Activated CD4-positive, alpha-beta T cell treated with anti-CD3 and anti-CD28 coated beads, Interleukin-2, amount 10 ng/mL, durations not matched to agents 24 days and 14 days (primary cell): ENCODE measurements at regions not wholly inside any gene's neighbourhood (a gene's known extent, or its start where the extent isn't known, plus 50 kb on each side); places are given as distances from the start of the nearest gene placed in this dataset.

ENCODE experiments used
- DNase-seq: peaks from one replicate; pipeline ENCODE4 v3.0.0; 2022
- H3K27ac Mint-ChIP-seq: one replicate; pipeline ENCODE4 v1.8.0; 2022; ENCODE audit warnings: mild to moderate bottlenecking, mixed read lengths
- H3K27me3 Mint-ChIP-seq: one replicate; pipeline ENCODE4 v1.8.0; 2022; ENCODE audit warnings: mixed read lengths
- H3K36me3 Mint-ChIP-seq: one replicate; pipeline ENCODE4 v1.8.0; 2022; ENCODE audit warnings: low read depth, mild to moderate bottlenecking, mixed read lengths
- H3K4me1 Mint-ChIP-seq: one replicate; pipeline ENCODE4 v1.8.0; 2021; ENCODE audit warnings: mixed read lengths
- H3K4me3 Mint-ChIP-seq: one replicate; pipeline ENCODE4 v1.8.0; 2022; ENCODE audit warnings: mild to moderate bottlenecking, moderate library complexity, mixed read lengths
- H3K9me3 Mint-ChIP-seq: one replicate; pipeline ENCODE4 v1.8.0; 2021; ENCODE audit warnings: mixed read lengths
- intact Hi-C: fragments of 100-400 bp; cut with micrococcal nuclease; formaldehyde crosslinking; loops from one replicate; pipeline ENCODE4 v1.15.1; 2023

DNA sequence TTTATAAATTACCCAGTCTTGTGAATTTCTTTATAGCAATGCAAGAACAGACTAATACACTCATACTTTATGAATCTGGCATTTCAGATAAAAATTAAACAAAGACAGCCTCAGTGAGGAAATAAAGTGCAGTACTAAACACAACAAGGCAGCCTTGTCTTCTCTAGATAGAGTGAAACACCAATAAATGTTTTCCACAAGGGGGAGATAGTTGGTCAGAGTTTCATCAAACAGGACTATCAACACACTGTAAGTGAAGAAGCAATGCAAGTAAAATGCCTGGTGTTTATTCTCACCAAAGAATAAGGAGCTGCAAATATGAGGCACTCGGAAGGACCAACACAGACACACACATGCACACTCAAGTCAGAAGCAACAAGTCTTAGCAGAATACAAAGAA, 62.8 kb downstream of the FAM9B start:
- DNase-seq, result peak; percentile 53
- no peak overlapping the region for H3K27ac Mint-ChIP-seq
- no peaks in the 10 kb centered on the region for H3K27me3 Mint-ChIP-seq
- intact Hi-C loops, result loop anchor here (1.0 kb wide), 1 partner anchor 738 kb away; no protein-coding TSS in a partner anchor
- peaks cover 2% of the 10 kb centered on the region for H3K36me3 Mint-ChIP-seq
- no peaks in the 10 kb centered on the region for H3K9me3 Mint-ChIP-seq
- no peak overlapping the region for H3K4me3 Mint-ChIP-seq
- H3K4me1 Mint-ChIP-seq, result no peaks in the 10 kb centered on the region

DNA sequence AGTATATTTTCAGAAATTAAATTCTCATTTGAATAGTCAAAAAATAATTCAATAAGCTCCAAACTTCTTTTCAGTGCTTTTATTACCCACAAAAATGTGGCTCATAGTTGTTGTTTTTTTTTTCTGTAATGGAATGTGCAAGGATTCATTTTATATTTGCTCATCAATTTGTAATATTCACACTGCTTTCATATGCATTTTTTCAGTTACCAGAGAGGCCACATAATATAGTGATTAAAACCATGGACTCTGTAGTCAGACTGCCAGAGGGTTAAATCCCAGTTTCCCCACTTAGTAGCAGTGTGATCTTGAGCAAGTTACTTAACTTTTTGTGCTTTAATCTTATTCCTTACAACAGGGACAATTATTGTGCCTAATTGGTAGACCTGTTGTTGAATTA, 64.5 kb downstream of the FAM9B start:
- H3K9me3 Mint-ChIP-seq, result no peaks in the 10 kb centered on the region
- H3K4me1 Mint-ChIP-seq, result no peaks in the 10 kb centered on the region
- peaks cover 2% of the 10 kb centered on the region for H3K36me3 Mint-ChIP-seq
- no peak overlapping the region for H3K4me3 Mint-ChIP-seq
- DNase-seq, result no peak
- H3K27ac Mint-ChIP-seq, result no peak overlapping the region
- no peaks in the 10 kb centered on the region for H3K27me3 Mint-ChIP-seq
- intact Hi-C loops, result no loop called here

DNA sequence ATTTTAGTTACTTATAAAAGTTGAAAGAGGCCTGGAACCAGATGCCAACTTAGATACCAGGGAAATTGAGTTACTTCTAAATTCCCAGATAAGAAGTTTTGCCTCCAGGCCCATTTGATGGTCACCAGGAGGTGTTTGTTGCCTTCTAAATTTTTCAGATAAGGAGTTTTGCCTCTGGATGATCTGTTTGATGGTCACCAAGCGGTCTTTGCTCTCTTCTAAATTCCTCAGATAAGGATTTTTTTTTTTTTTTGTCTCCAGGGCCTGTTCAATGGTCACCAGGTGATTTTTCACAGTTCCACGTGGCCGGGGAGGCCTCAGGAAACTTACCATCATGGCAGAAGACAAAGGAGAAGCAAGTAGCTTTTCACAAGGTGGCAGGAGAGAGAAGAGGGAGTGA, 66.5 kb downstream of the FAM9B start:
- peaks cover 2% of the 10 kb centered on the region for H3K36me3 Mint-ChIP-seq
- no peak overlapping the region for H3K4me3 Mint-ChIP-seq

DNA sequence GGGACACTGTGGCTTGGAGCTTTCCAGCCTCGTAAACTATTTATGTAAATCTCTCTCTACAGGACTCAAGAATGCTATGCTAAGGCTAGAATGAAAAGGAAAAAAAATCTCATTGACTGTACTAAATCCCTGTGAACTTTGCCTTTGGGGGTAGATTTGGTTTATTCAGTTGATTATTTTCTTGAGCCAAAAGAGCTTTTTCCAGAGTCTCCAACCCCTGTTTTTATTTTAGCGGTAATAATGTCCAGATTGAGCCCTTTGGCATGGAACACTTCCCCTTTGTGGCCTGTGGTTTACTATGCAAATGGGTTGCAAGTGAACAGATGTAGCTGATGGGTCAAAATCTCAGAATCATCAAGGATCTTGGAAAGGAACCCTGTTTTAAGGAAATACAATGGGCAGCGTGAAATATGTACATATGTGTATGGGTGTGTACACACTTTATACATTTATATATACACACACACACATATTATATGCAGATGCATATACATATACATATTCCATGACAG, 72.9 kb downstream of the FAM9B start:
- DNase-seq, result no peak
- no peaks in the 10 kb centered on the region for H3K36me3 Mint-ChIP-seq
- no peak overlapping the region for H3K4me3 Mint-ChIP-seq
- no peaks in the 10 kb centered on the region for H3K9me3 Mint-ChIP-seq
- H3K27ac Mint-ChIP-seq, result no peak overlapping the region
- H3K4me1 Mint-ChIP-seq, result no peaks in the 10 kb centered on the region
- peaks cover 10% of the 10 kb centered on the region for H3K27me3 Mint-ChIP-seq
- intact Hi-C loops, result no loop called here

More for the DNA sequence above, 66.5 kb downstream of the FAM9B start:
- no peak overlapping the region for H3K27ac Mint-ChIP-seq
- H3K9me3 Mint-ChIP-seq, result no peaks in the 10 kb centered on the region
- intact Hi-C loops, result no loop called here
- DNase-seq, result no peak
- no peaks in the 10 kb centered on the region for H3K27me3 Mint-ChIP-seq
- H3K4me1 Mint-ChIP-seq, result no peaks in the 10 kb centered on the region

DNA sequence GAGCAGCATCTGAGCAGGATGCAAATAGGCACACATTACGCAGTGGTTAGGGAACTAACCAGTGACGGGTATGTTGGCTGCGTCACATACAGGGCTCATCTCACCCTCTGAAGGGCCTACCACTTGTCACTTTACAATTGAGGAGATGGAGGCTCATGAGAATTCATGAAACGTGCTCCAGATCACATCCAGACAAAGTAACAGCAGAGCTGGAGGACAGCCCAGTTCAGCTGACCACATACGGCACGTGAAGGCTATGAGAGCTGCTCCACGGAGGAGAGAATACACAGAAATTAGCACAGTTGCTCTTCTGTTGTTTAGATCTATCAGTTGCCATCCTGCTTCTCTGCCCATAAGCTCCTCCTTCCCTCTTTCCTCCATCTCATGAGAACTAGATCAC, 78.4 kb downstream of the FAM9B start:
- H3K4me1 Mint-ChIP-seq, result no peaks in the 10 kb centered on the region
- H3K4me3 Mint-ChIP-seq, result no peak overlapping the region
- no peaks in the 10 kb centered on the region for H3K9me3 Mint-ChIP-seq
- H3K36me3 Mint-ChIP-seq, result no peaks in the 10 kb centered on the region
- no peak for DNase-seq
- H3K27ac Mint-ChIP-seq, result no peak overlapping the region
- intact Hi-C loops, result no loop called here
- peaks cover 10% of the 10 kb centered on the region for H3K27me3 Mint-ChIP-seq

DNA sequence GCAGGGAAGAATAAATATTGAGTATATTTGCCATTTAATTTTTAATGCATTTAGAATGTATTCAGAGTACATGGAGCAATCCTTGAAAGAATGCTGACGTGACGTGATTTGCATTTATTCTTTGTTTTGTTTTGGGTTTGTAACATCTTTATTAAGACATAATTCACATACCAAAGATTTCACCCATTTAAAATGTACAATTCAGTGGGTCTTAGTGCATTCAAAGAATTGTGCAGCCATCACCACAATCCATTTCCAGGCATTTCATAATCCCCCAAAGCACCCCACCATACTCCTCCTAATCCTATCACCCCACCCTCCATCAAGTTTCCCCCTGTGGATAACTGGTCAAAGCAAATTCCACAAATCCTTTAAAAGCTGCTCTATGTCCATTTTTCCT, 87.4 kb downstream of the FAM9B start:
- Mint-ChIP-seq H3K4me3 (no peak overlapping the region), H3K27me3 (peaks cover 2% of the 10 kb centered on the region), H3K27ac (no peak overlapping the region), H3K36me3 (no peaks in the 10 kb centered on the region), H3K4me1 (no peaks in the 10 kb centered on the region), H3K9me3 (no peaks in the 10 kb centered on the region)
- intact Hi-C loops, result no loop called here
- no peak for DNase-seq

DNA sequence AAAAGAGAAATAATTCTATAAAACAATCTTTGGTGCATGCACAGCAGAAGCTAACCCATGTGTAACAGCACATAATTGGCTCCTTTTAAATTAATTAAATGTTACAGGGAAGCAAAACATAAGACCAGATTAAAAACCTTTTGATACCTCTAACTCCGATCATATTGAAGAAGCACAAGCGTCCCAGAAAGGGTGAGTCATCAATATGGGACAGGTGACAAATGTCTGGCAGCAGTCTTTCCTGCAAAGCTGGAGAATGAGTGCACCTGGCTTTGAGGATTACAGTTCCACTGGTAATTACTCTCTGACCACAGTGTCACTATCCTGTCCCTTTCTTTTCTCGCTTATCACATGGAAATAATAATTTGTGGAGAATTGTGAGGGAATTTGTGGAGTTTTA, 94.6 kb downstream of the FAM9B start:
- intact Hi-C loops, result no loop called here
- Mint-ChIP-seq H3K9me3 (peaks cover 6% of the 10 kb centered on the region), H3K4me1 (no peaks in the 10 kb centered on the region), H3K36me3 (no peaks in the 10 kb centered on the region), H3K27me3 (peaks cover 2% of the 10 kb centered on the region), H3K27ac (no peak overlapping the region), H3K4me3 (no peak overlapping the region)
- no peak for DNase-seq

DNA sequence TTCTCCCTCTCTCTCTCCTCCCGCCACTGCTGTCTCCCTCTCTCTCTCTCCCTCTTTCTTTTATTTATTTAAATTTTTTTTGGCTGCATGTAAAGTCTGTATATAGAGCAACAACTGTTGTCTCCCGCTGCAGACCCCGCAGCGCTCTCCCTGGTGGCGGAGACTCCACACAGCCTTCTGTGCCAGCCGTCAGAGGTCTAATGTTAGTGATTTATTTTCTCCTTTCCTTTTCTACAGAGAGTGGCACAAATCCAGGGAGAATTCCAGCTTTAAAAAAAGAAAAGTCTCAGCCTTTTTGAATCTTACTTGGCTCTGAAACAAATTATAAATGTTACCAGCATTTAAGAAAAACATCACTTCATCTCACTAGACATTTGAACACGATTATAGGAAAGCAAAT, 106.2 kb downstream of the FAM9B start:
- Mint-ChIP-seq H3K9me3 (no peaks in the 10 kb centered on the region), H3K36me3 (no peaks in the 10 kb centered on the region), H3K27me3 (peaks cover 4% of the 10 kb centered on the region), H3K4me1 (no peaks in the 10 kb centered on the region), H3K4me3 (no peak overlapping the region), H3K27ac (no peak overlapping the region)
- no peak for DNase-seq
- intact Hi-C loops, result no loop called here

DNA sequence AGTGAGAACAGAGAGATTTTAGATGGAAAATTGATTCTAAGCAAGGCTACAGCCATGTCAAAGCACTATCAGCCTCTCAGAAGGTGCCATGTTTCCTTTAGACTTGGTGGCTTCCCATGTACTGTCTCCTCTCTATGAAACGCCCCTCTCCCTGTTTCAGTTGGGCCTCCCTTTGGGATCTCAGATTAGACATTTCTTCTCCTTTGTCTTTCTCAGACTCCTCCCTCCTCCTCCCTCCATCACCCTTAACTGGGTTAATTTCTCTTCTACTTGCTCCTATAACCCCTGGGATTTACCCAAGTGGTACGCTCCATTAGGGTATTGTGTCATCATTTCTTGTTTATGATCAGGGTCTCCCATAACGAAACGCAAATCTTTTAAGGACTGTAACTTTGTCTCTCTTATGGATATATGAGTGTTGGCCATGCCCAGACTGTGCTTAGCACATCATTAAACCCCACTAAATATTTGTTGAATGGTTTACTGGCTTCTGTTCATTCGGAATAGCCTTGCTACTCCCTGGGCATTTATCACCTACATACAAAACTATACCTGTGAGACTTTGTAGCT, 106.8 kb downstream of the FAM9B start:
- Mint-ChIP-seq H3K36me3 (no peaks in the 10 kb centered on the region), H3K27ac (no peak overlapping the region), H3K4me3 (no peak overlapping the region), H3K9me3 (no peaks in the 10 kb centered on the region), H3K4me1 (no peaks in the 10 kb centered on the region), H3K27me3 (peaks cover 4% of the 10 kb centered on the region)
- no peak for DNase-seq
- intact Hi-C loops, result no loop called here

DNA sequence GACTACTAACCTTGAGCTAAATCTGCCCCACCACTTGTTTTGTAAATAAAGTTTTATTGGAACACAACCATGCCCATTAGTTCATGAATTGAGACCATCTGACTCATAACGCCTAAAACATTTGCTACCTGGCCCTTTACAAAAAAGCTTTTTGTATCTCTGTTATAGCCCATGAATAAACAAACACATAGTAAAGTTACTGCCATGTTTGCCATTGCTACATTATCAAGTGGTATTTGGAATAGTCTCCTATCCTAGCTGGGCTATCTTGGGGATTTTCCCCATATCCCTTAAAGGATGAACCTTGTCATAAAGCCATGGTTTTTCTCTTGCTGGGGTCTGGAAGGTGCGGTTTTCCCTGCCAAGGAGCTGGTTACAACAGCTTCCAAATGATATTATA, 112.3 kb downstream of the FAM9B start:
- no peaks in the 10 kb centered on the region for H3K9me3 Mint-ChIP-seq
- H3K4me3 Mint-ChIP-seq, result no peak overlapping the region
- H3K4me1 Mint-ChIP-seq, result no peaks in the 10 kb centered on the region
- intact Hi-C loops, result no loop called here
- peaks cover 4% of the 10 kb centered on the region for H3K27me3 Mint-ChIP-seq
- H3K27ac Mint-ChIP-seq, result no peak overlapping the region
- no peak for DNase-seq
- no peaks in the 10 kb centered on the region for H3K36me3 Mint-ChIP-seq

DNA sequence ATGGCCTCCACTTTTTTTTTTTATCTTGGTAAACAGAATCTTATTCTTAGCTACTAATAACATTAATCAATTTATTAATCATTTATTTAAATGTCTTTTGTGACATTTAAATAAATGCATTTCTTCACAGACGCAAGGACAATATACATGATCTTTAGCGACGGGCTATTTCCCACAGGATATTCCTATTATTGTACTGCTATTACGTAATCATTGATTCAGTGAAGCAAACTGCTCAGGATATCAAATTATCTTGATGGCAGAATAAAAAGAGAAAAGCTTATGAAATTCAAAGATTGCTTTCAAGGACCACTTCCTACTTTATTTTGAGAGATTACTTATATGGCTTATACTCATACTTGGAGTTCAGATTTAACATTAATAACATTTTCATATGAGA, 114.1 kb downstream of the FAM9B start:
- H3K27ac Mint-ChIP-seq, result no peak overlapping the region
- DNase-seq, result no peak
- H3K4me1 Mint-ChIP-seq, result no peaks in the 10 kb centered on the region
- H3K4me3 Mint-ChIP-seq, result no peak overlapping the region
- intact Hi-C loops, result no loop called here
- no peaks in the 10 kb centered on the region for H3K9me3 Mint-ChIP-seq
- no peaks in the 10 kb centered on the region for H3K36me3 Mint-ChIP-seq
- peaks cover 4% of the 10 kb centered on the region for H3K27me3 Mint-ChIP-seq

DNA sequence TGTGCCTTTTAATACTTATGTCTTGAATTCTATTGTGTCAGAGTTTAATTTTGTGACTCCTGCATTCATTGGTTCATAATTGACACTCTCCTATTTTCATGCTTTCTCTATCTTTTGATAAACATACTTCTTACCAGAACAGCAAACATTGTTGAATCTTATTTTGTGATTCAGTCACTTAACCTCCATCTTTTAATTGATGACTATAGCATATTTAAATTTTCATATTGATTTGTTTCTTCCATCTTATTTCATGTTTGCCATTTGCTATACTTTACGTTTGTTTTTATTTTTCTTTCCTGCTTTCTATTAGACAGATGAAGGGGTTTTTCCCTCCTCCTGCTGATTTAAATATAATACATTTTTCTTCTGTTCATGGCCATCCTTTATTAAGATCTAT, 115.5 kb upstream of the FAM9A start:
- DNase-seq, result no peak
- Mint-ChIP-seq H3K36me3 (no peaks in the 10 kb centered on the region), H3K9me3 (no peaks in the 10 kb centered on the region), H3K27ac (no peak overlapping the region), H3K4me1 (no peaks in the 10 kb centered on the region), H3K4me3 (no peak overlapping the region), H3K27me3 (no peaks in the 10 kb centered on the region)
- intact Hi-C loops, result no loop called here

DNA sequence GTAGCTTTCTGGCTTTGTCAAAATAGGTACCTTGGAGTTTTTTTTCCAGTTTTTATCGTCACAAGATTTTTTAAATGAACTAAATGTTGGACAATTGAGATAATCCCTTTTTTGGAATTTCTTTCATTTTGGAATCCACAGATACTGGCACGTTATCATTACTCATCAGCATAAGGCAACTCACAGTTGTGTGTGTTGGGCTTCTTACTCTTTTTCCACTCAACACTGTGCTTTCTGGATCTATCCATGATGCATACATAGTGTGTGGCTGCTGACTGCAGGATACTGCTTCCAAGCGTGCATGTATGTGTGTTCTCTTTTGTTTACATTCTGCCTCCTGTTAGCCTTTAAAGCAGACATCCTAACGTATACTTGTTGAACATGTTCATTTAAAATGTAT, 113.5 kb upstream of the FAM9A start:
- no peaks in the 10 kb centered on the region for H3K4me1 Mint-ChIP-seq
- H3K27me3 Mint-ChIP-seq, result no peaks in the 10 kb centered on the region
- intact Hi-C loops, result no loop called here
- no peaks in the 10 kb centered on the region for H3K36me3 Mint-ChIP-seq
- no peak for DNase-seq
- no peak overlapping the region for H3K4me3 Mint-ChIP-seq
- no peak overlapping the region for H3K27ac Mint-ChIP-seq
- H3K9me3 Mint-ChIP-seq, result no peaks in the 10 kb centered on the region

DNA sequence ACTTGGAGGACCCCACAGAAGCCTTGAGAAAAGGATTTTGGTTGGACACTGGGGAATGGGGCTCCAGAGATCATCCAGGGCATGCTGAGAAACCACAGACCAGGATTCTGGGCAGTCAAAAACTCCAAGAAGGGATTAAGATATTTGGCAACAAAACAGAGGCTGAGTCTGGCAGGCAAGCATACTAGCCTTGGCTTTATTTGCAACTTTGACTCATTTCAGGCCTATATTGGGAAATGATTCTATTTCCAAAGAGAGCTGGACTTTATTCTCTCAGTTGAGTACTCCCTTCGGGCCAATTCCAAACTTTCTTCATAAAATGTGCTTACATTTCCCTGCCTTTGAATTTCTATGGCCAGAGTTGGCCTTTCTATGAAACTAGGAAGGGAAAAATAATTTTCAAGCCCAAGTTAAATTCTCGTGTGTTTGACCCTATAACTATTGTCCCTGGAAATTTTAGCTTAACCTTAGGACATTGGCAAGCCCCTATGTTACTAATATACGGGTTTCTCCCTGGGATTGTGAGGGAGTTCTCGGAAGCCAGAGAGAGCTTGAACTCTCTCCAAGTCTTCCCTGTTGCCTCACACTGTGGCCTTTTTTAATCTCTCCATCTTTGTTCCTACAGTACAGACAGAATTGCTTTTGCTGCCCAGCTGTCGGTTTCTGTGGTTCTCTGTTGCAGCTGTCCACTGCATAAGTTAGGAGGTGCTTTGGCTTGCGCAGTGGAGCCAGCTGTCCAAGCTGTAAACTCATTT, 112.6 kb upstream of the FAM9A start:
- Mint-ChIP-seq H3K9me3 (no peaks in the 10 kb centered on the region), H3K36me3 (no peaks in the 10 kb centered on the region), H3K27ac (no peak overlapping the region), H3K4me1 (no peaks in the 10 kb centered on the region), H3K4me3 (no peak overlapping the region), H3K27me3 (no peaks in the 10 kb centered on the region)
- DNase-seq, result no peak
- intact Hi-C loops, result no loop called here

DNA sequence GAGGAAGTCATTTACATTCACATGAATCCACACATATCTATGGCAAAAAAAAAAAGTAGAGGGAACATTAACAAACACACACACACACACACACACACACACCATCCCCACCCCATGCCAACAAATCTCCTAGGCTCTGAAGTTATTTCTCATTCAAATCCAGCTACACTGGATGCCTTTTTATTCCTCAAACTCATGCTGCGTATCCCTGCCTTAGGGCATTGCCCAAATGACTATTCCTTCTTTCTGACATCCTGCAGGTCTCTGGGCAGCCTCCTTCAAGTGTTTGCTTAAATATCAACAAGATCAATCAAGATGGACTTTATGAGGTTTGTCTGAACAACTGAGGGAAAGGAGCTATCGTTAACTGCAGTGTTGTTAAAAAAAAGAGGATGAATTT, 106.5 kb upstream of the FAM9A start:
- Mint-ChIP-seq H3K36me3 (no peaks in the 10 kb centered on the region), H3K27me3 (no peaks in the 10 kb centered on the region), H3K9me3 (no peaks in the 10 kb centered on the region), H3K4me3 (no peak overlapping the region), H3K4me1 (no peaks in the 10 kb centered on the region), H3K27ac (no peak overlapping the region)
- intact Hi-C loops, result no loop called here
- no peak for DNase-seq
